GM23338 (cell line): ENCODE measurements at regions not wholly inside any gene's neighbourhood (a gene's known extent, or its start where the extent isn't known, plus 50 kb on each side); places are given as distances from the start of the nearest gene placed in this dataset.
A peak's percentile ranks its signal among the peaks of the same experiment; 100 is the strongest.

Experiments used
- CTCF ChIP-seq, 2 experiments: fragments of 200-600 bp in 1 of 2; sonication (generic) in 1 of 2; conservative IDR thresholded peaks; 2 replicates each; pipeline versions ENCODE4 v1.5.1 to v1.6.1; 2016 to 2017; ENCODE audit warnings: antibody characterized with exemption in 2 of 2, low read depth in 2 of 2, mild to moderate bottlenecking in 2 of 2, moderate library complexity in 1 of 2
- JUNB ChIP-seq: IDR thresholded peaks from one replicate; pipeline ENCODE4 v1.6.1; 2016; ENCODE audit warnings: antibody characterized with exemption; ENCODE audit not compliant: unreplicated experiment
- REST ChIP-seq: IDR thresholded peaks from one replicate; pipeline ENCODE4 v1.6.1; 2018; ENCODE audit warnings: antibody characterized with exemption; ENCODE audit not compliant: unreplicated experiment
- ZNF114 ChIP-seq: fragments of 250-450 bp; sonication (Bioruptor Pico); IDR thresholded peaks from 2 replicates; pipeline ENCODE4 v1.5.0; 2020; ENCODE audit warnings: mild to moderate bottlenecking, moderate library complexity

GRCh38 chr9:19583890-19584289, 175.1 kb downstream of the ACER2 start:
- TF ChIP-seq ZNF114 (CRISPR knock-in tag) = no peak
- TF ChIP-seq REST = no peak
- TF ChIP-seq CTCF (conservative IDR thresholded peaks at IDR 0.05; ENCODE audit: low read depth in 2 of 2) = peak in 1 of 2 experiments; percentile 58; a peak in 3 of 4 replicates
- no peak for TF ChIP-seq JUNB
